K562 (cell line): ENCODE measurements at regions not wholly inside any gene's neighbourhood (a gene's known extent, or its start where the extent isn't known, plus 50 kb on each side); places are given as distances from the start of the nearest gene placed in this dataset.

Experiments used
- ATAC-seq: fragments of 200-7000 bp; cut with Tn5 transposase; 3 replicates; pipeline ENCODE4 v1.9.1; 2020; ENCODE audit warnings: moderate library complexity
- BruUV-seq: library from RNA; stranded (reverse); fragments of 400-500 nt; replicated peaks from 2 replicates; lab custom pipeline; 2021; lab: Mats Ljungman, UMichigan
- CTCF ChIA-PET: fragments of 300-600 bp; formaldehyde crosslinking; extraction: SDS; loops from one replicate; lab custom pipeline; 2021; ENCODE audit warnings: low intra/inter-chr PET ratio; lab: Yijun Ruan, JAX
- POLR2A ChIA-PET: fragments of 300-600, 350-650 bp; sonication (Branson Sonifier 250); formaldehyde crosslinking; extraction: SDS; loops from one replicate; lab custom pipeline; 2021; ENCODE audit warnings: antibody characterized with exemption, inconsistent platforms; lab: Yijun Ruan, JAX
- DNase-seq, 4 experiments: peaks; one replicate each; pipeline versions ENCODE4 v3.0.0 to v3.0.0-alpha.2; 2011 to 2018; ENCODE audit warnings: low spot score in 3 of 4, mixed read lengths in 3 of 4; ENCODE audit errors: extremely low read depth in 1 of 4
- FAIRE-seq: peaks from 2 replicates; lab custom pipeline; 2011; peaks lifted over from hg19 to GRCh38; lab: Jason Lieb, UNC
- H2AFZ ChIP-seq: 2 replicates; pipeline ENCODE4 v1.6.0; 2011; ENCODE audit warnings: low read depth, low read length, control low read depth, inconsistent platforms
- H3K27ac ChIP-seq: fragments of 200-600 bp; 3 replicates; pipeline ENCODE4 v1.8.0; 2011; ENCODE audit warnings: low read depth, mild to moderate bottlenecking, control low read depth, inconsistent platforms, low read length, moderate library complexity, mixed read lengths; ENCODE audit errors: extremely low read depth
- H3K27me3 ChIP-seq, 2 experiments: fragments of 300-600 bp in 1 of 2; 2 replicates in 1 of 2; 3 replicates in 1 of 2; pipeline versions ENCODE4 v1.6.0 to v1.8.0; 2011; ENCODE audit warnings: inconsistent platforms in 2 of 2, low read length in 2 of 2, mild to moderate bottlenecking in 1 of 2, mixed read lengths in 1 of 2, moderate library complexity in 1 of 2; ENCODE audit not compliant: control insufficient read depth in 2 of 2, insufficient read depth in 2 of 2
- H3K36me3 ChIP-seq: fragments of 300-600 bp; 3 replicates; pipeline ENCODE4 v1.8.0; 2011; ENCODE audit warnings: mild to moderate bottlenecking, low read length, inconsistent platforms; ENCODE audit not compliant: control insufficient read depth, insufficient read depth
- H3K4me1 ChIP-seq, 2 experiments: fragments of 200-600 bp in 1 of 2; replicated peaks in 1 of 2; 2 replicates in 1 of 2; 3 replicates in 1 of 2; pipeline versions ENCODE4 v1.5.1 to v1.8.0; 2011; ENCODE audit warnings: inconsistent platforms in 2 of 2, low read length in 2 of 2, mild to moderate bottlenecking in 1 of 2, mixed read lengths in 1 of 2, moderate library complexity in 1 of 2; ENCODE audit not compliant: control insufficient read depth in 2 of 2, insufficient read depth in 2 of 2
- H3K4me2 ChIP-seq: 2 replicates; pipeline ENCODE4 v1.6.1; 2011; ENCODE audit warnings: low read length, control low read depth, inconsistent platforms, mixed read lengths; ENCODE audit not compliant: insufficient read depth
- H3K4me3 ChIP-seq: fragments of 200-600 bp; sonication (generic), shearing (Covaris generic); 2 replicates; pipeline ENCODE4 v1.5.1; 2016; ENCODE audit warnings: control low read depth, inconsistent platforms
- H3K79me2 ChIP-seq: fragments of 200-600 bp; 3 replicates; pipeline ENCODE4 v1.8.0; 2011; ENCODE audit warnings: low read length, inconsistent platforms; ENCODE audit not compliant: control insufficient read depth, insufficient read depth
- H3K9ac ChIP-seq, 2 experiments: 2 replicates each; pipeline versions ENCODE4 v1.6.0 to v1.6.1; 2011; ENCODE audit warnings: low read depth in 2 of 2, low read length in 2 of 2, control low read depth in 1 of 2, inconsistent platforms in 1 of 2, mild to moderate bottlenecking in 1 of 2, mixed read lengths in 1 of 2; ENCODE audit not compliant: insufficient read depth in 1 of 2
- H3K9me1 ChIP-seq: one replicate; pipeline ENCODE4 v1.6.0; 2011; ENCODE audit warnings: inconsistent platforms, mild to moderate bottlenecking, low read length, moderate library complexity; ENCODE audit not compliant: control insufficient read depth, insufficient read depth
- H3K9me3 ChIP-seq: replicated peaks from 2 replicates; pipeline ENCODE4 v1.5.1; 2011; ENCODE audit warnings: low read depth, low read length, inconsistent platforms; ENCODE audit not compliant: control insufficient read depth, insufficient read depth
- H4K20me1 ChIP-seq: replicated peaks from 2 replicates; pipeline ENCODE4 v1.6.1; 2011; ENCODE audit warnings: low read length, inconsistent platforms, mixed read lengths; ENCODE audit not compliant: control insufficient read depth, insufficient read depth
- CBX2 ChIP-seq: fragments of 200-600 bp; sonication (generic); IDR thresholded peaks from one replicate; pipeline ENCODE4 v1.6.1; 2012; ENCODE audit warnings: mild to moderate bottlenecking, low read length, inconsistent platforms; ENCODE audit not compliant: insufficient read depth, poor library complexity, severe bottlenecking
- CBX8 ChIP-seq: fragments of 200-600 bp; sonication (generic); IDR thresholded peaks from 2 replicates; pipeline ENCODE4 v1.6.1; 2012; ENCODE audit warnings: borderline replicate concordance, mixed run types, low read depth, mild to moderate bottlenecking, moderate library complexity, mixed read lengths, low read length, control low read depth, inconsistent platforms; ENCODE audit not compliant: poor library complexity, severe bottlenecking; ENCODE audit errors: extremely low read depth
- E2F3 ChIP-seq: fragments of 250-450 bp; sonication (Bioruptor Pico); IDR thresholded peaks from 2 replicates; pipeline ENCODE4 v1.4.0; 2020; ENCODE audit warnings: mild to moderate bottlenecking
- GATAD2B ChIP-seq: fragments of 450-650 bp; IDR thresholded peaks from 2 replicates; pipeline ENCODE4 v1.6.1; 2017; ENCODE audit warnings: mild to moderate bottlenecking, borderline replicate concordance
- GTF2F1 ChIP-seq: IDR thresholded peaks from 2 replicates; pipeline ENCODE4 v1.6.1; 2011; ENCODE audit warnings: low read depth, low read length, improper control_type of control experiment
- KLF1 ChIP-seq: fragments of 450-650 bp; IDR thresholded peaks from 2 replicates; pipeline ENCODE4 v1.6.1; 2016; ENCODE audit warnings: missing genetic modification characterization, missing compliant biosample characterization
- KLF13 ChIP-seq: fragments of 450-650 bp; IDR thresholded peaks from 2 replicates; pipeline ENCODE4 v1.6.1; 2016; ENCODE audit warnings: missing genetic modification characterization, low read depth, mild to moderate bottlenecking, missing compliant biosample characterization, moderate library complexity, borderline replicate concordance
- PATZ1 ChIP-seq: fragments of 250-450 bp; sonication (Bioruptor Pico); IDR thresholded peaks from 2 replicates; pipeline ENCODE4 v1.5.0; 2020; ENCODE audit warnings: mild to moderate bottlenecking, borderline replicate concordance
- PRPF4 ChIP-seq: fragments of 200-400 bp; formaldehyde crosslinking; IDR thresholded peaks from one replicate; pipeline ENCODE4 v1.6.1; 2017; ENCODE audit warnings: low read length, low read depth, mild to moderate bottlenecking; ENCODE audit not compliant: insufficient read depth, poor library complexity, severe bottlenecking
- PTBP1 ChIP-seq: fragments of 200-400 bp; formaldehyde crosslinking; IDR thresholded peaks from 2 replicates; pipeline ENCODE4 v1.6.1; 2017; ENCODE audit warnings: low read depth, low read length
- RFX7 ChIP-seq: fragments of 250-450 bp; sonication (Bioruptor Pico); IDR thresholded peaks from 2 replicates; pipeline ENCODE4 v1.5.1; 2021; ENCODE audit warnings: mild to moderate bottlenecking
- SNIP1 ChIP-seq: fragments of 450-650 bp; IDR thresholded peaks from 2 replicates; pipeline ENCODE4 v1.7.1; 2017; ENCODE audit warnings: low read depth, mild to moderate bottlenecking
- TAF9B ChIP-seq: fragments of 450-650 bp; IDR thresholded peaks from 2 replicates; pipeline ENCODE4 v1.6.1; 2018; ENCODE audit warnings: mild to moderate bottlenecking; ENCODE audit not compliant: partially characterized antibody
- ZBTB1 ChIP-seq: sonication (generic); formaldehyde crosslinking; IDR thresholded peaks from 2 replicates; pipeline ENCODE4 v1.8.1; 2023; ENCODE audit warnings: missing genetic modification reagents, low read depth, mild to moderate bottlenecking, borderline replicate concordance
- ZFP1 ChIP-seq: fragments of 450-650 bp; formaldehyde crosslinking; IDR thresholded peaks from 2 replicates; pipeline ENCODE4 v1.4.0; 2020; ENCODE audit warnings: mild to moderate bottlenecking, mixed read lengths
- ZFX ChIP-seq: sonication (generic); formaldehyde crosslinking; IDR thresholded peaks from 2 replicates; pipeline ENCODE4 v1.8.0; 2022; ENCODE audit warnings: mild to moderate bottlenecking, missing genetic modification reagents, moderate library complexity
- ZNF232 ChIP-seq: sonication (generic); formaldehyde crosslinking; IDR thresholded peaks from 2 replicates; pipeline ENCODE4 v1.8.0; 2022; ENCODE audit warnings: mild to moderate bottlenecking, missing genetic modification reagents
- ZNF511 ChIP-seq: sonication (generic); formaldehyde crosslinking; IDR thresholded peaks from 2 replicates; pipeline ENCODE4 v1.8.0; 2022; ENCODE audit warnings: mild to moderate bottlenecking, missing genetic modification reagents
- ZSCAN32 ChIP-seq: fragments of 450-650 bp; formaldehyde crosslinking; IDR thresholded peaks from 2 replicates; pipeline ENCODE4 v1.4.0; 2020; ENCODE audit warnings: mild to moderate bottlenecking, moderate library complexity
- WGBS: fragments of 100-300 bp; shearing (Covaris generic); methylation state at CpG from one replicate; pipeline ENCODE4 v1.1.6; 2016; ENCODE audit warnings: low coverage, mixed read lengths; ENCODE audit not compliant: insufficient coverage; ENCODE audit errors: missing lambda C conversion rate; 5-methylcytosine and 5-hydroxymethylcytosine counted together
- in situ Hi-C: fragments of 300-500 bp; cut with MboI; formaldehyde crosslinking; loops from 4 replicates; pipeline ENCODE4 v1.15.0; 2018; ENCODE audit warnings: inconsistent platforms, mixed read lengths
- intact Hi-C: fragments of 100-400 bp; cut with micrococcal nuclease; formaldehyde crosslinking; loops from 2 replicates; pipeline ENCODE4 v1.14.2; 2022

GRCh38 chr9:108413809-108414208, 442.0 kb downstream of the ACTL7B start:
- FAIRE-seq (no peak), ATAC-seq (no peak), DNase-seq (no peak)
- no peaks in the 10 kb centered on the region for H3K4me1 ChIP-seq
- ChIA-PET CTCF (no interaction called here), POLR2A (no interaction called here)
- intact Hi-C loops = no loop called here
- 0% methylated on average over 2 of the region's 2 CpGs for WGBS
- no peak overlapping the region for H3K4me3 ChIP-seq
- no peaks in the 10 kb centered on the region for H3K9me1 ChIP-seq
- no peak overlapping the region for H3K9ac ChIP-seq
- no peaks in the 10 kb centered on the region for H3K36me3 ChIP-seq
- H3K27ac ChIP-seq = no peak overlapping the region
- H3K9me3 ChIP-seq = no peaks in the 10 kb centered on the region
- no peaks in the 10 kb centered on the region for H4K20me1 ChIP-seq
- no TSS peak for BruUV-seq
- in situ Hi-C loops = no loop called here
- no peaks in the 10 kb centered on the region for H3K79me2 ChIP-seq
- H3K4me2 ChIP-seq = no peak overlapping the region
- no peak overlapping the region for H2AFZ ChIP-seq
- no peaks in the 10 kb centered on the region for H3K27me3 ChIP-seq
- TF ChIP-seq PATZ1 (CRISPR knock-in tag) (no peak), KLF1 (tag) (no peak), ZNF511 (CRISPR knock-in tag) (no peak), ZSCAN32 (CRISPR knock-in tag) (no peak), RFX7 (no peak), ZFX (CRISPR knock-in tag) (no peak), KLF13 (tag) (no peak), CBX2 (no peak), CBX8 (no peak), E2F3 (CRISPR knock-in tag) (no peak), ZFP1 (no peak), PTBP1 (no peak), GATAD2B (no peak), PRPF4 (no peak), GTF2F1 (no peak), TAF9B (no peak), ZNF232 (no peak), ZBTB1 (CRISPR knock-in tag) (no peak), SNIP1 (no peak)
